AG04449 (cell line): ENCODE measurements at regions not wholly inside any gene's neighbourhood (a gene's known extent, or its start where the extent isn't known, plus 50 kb on each side); places are given as distances from the start of the nearest gene placed in this dataset.

Source experiments
- CTCF ChIA-PET: fragments of 350-600 bp; formaldehyde crosslinking; extraction: SDS; loops from one replicate; lab custom pipeline; 2021; ENCODE audit warnings: antibody characterized with exemption; lab: Yijun Ruan, JAX
- POLR2A ChIA-PET: fragments of 400-600, 350-600 bp; formaldehyde crosslinking; extraction: SDS; loops from one replicate; lab custom pipeline; 2020; ENCODE audit warnings: antibody characterized with exemption, inconsistent platforms; lab: Yijun Ruan, JAX
- DNase-seq: peaks from one replicate; pipeline ENCODE4 v3.0.0-alpha.2; 2010; ENCODE audit warnings: low read depth, low spot score
- H3K4me3 ChIP-seq: 2 replicates; pipeline ENCODE4 v1.5.1; 2011; ENCODE audit warnings: low read depth, mild to moderate bottlenecking, control low read depth, low read length
- CTCF ChIP-seq: IDR thresholded peaks from one replicate; pipeline ENCODE4 v1.5.1; 2011; ENCODE audit warnings: mild to moderate bottlenecking, moderate library complexity, low read length, control low read depth, inconsistent platforms; ENCODE audit not compliant: insufficient read depth; ENCODE audit errors: missing control alignments

- no peak overlapping the region for H3K4me3 ChIP-seq
- CTCF ChIA-PET: no interaction called here
- POLR2A ChIA-PET: no interaction called here
- DNase-seq: no peak
- no peak for TF ChIP-seq CTCF
Measured at GRCh38 chr9:18136354-18136994, 337.5 kb upstream of the ADAMTSL1 start.

- no peak for TF ChIP-seq CTCF
- no peak for DNase-seq
- H3K4me3 ChIP-seq: no peak overlapping the region
- POLR2A ChIA-PET: no interaction called here
- CTCF ChIA-PET: no interaction called here
Measured at GRCh38 chr9:18137815-18138214, 336.1 kb upstream of the ADAMTSL1 start.

- no peak for DNase-seq
- ChIA-PET CTCF (no interaction called here), POLR2A (no interaction called here)
- no peak overlapping the region for H3K4me3 ChIP-seq
- TF ChIP-seq CTCF: no peak
Measured at GRCh38 chr9:18138656-18139055, 335.3 kb upstream of the ADAMTSL1 start.

GRCh38 chr9:18141681-18142080 lies 332.3 kb upstream of the ADAMTSL1 start:
- DNase-seq: no peak
- CTCF ChIA-PET: no interaction called here
- no peak overlapping the region for H3K4me3 ChIP-seq
- POLR2A ChIA-PET: no interaction called here
- no peak for TF ChIP-seq CTCF

GRCh38 chr9:18143073-18143745 lies 330.7 kb upstream of the ADAMTSL1 start:
- no peak for DNase-seq
- CTCF ChIA-PET: interaction anchor here (0.6 to 1.0 kb wide), 2 partner anchors 12 to 332 kb away, joined by 3 to 6 read pairs; no protein-coding TSS in a partner anchor
- no peak overlapping the region for H3K4me3 ChIP-seq
- peak; percentile 21 for TF ChIP-seq CTCF
- POLR2A ChIA-PET: no interaction called here

GRCh38 chr9:18146329-18146728 lies 327.6 kb upstream of the ADAMTSL1 start:
- TF ChIP-seq CTCF: no peak
- CTCF ChIA-PET: interaction anchor here (1.1 kb wide), 1 partner anchor 883 kb away, joined by 4 read pairs; no protein-coding TSS in a partner anchor
- DNase-seq: no peak
- no peak overlapping the region for H3K4me3 ChIP-seq
- POLR2A ChIA-PET: no interaction called here
